Activated naive CD8-positive, alpha-beta T cell treated with anti-CD3 and anti-CD28 coated beads, Interleukin-2, amount 10 ng/mL, durations not matched to agents 7 days and 5 days (primary cell): ENCODE measurements at regions not wholly inside any gene's neighbourhood (a gene's known extent, or its start where the extent isn't known, plus 50 kb on each side); places are given as distances from the start of the nearest gene placed in this dataset.

Experiments used
- ATAC-seq: fragments of 150-1000 bp; cut with Tn5 transposase; one replicate; pipeline ENCODE4 v1.10.0; 2021; ENCODE audit warnings: low read depth, moderate library complexity
- POLR2A ChIA-PET: fragments of 350-600 bp; sonication (Branson Sonifier 250); formaldehyde crosslinking; loops from one replicate; lab custom pipeline; 2021; ENCODE audit warnings: antibody characterized with exemption; lab: Charles Lee
- DNase-seq: peaks from one replicate; pipeline ENCODE4 v3.0.0; 2021
- H3K27ac Mint-ChIP-seq: one replicate; pipeline ENCODE4 v1.8.0; 2022; ENCODE audit warnings: mild to moderate bottlenecking, mixed read lengths
- H3K27me3 Mint-ChIP-seq: one replicate; pipeline ENCODE4 v1.8.0; 2022; ENCODE audit warnings: mild to moderate bottlenecking, moderate library complexity, mixed read lengths
- H3K36me3 Mint-ChIP-seq: one replicate; pipeline ENCODE4 v1.8.0; 2021; ENCODE audit warnings: mild to moderate bottlenecking, mixed read lengths
- H3K4me1 Mint-ChIP-seq: one replicate; pipeline ENCODE4 v1.8.0; 2021; ENCODE audit warnings: mixed read lengths
- H3K4me3 Mint-ChIP-seq: one replicate; pipeline ENCODE4 v1.8.0; 2022; ENCODE audit warnings: mild to moderate bottlenecking, moderate library complexity, mixed read lengths
- H3K9me3 Mint-ChIP-seq: one replicate; pipeline ENCODE4 v1.8.0; 2021; ENCODE audit warnings: mixed read lengths

- DNase-seq (no peak), ATAC-seq (no peak)
- H3K27ac Mint-ChIP-seq, result no peak overlapping the region
- POLR2A ChIA-PET, result no interaction called here
- H3K27me3 Mint-ChIP-seq, result no peaks in the 10 kb centered on the region
- no peaks in the 10 kb centered on the region for H3K36me3 Mint-ChIP-seq
- no peak overlapping the region for H3K4me3 Mint-ChIP-seq
- H3K9me3 Mint-ChIP-seq, result no peaks in the 10 kb centered on the region
- no peaks in the 10 kb centered on the region for H3K4me1 Mint-ChIP-seq
These were observed 426.3 kb upstream of the TLE4 start for GRCh38 chr9:79145442-79145841.

DNA sequence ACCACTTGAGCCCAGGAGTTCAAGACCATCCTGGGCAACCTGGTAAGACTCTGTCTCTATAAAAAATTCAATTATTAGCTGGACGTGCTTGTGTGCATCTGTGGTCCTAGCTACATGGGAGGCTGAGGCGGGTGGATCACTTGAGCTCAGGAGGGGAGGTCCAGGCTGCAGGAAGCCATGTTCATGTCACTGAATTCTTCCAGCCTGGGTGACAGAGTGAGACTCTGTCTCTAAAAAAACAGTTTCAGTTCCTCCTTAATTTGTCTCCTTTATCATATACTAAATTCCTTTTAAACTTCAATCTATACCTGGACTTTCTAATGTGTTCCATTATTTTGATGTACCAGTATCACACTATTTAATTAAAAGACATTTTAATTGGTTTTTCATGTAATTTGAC, 422.2 kb upstream of the TLE4 start:
- ATAC-seq (no peak), DNase-seq (no peak)
- H3K4me1 Mint-ChIP-seq, result peaks cover 1% of the 10 kb centered on the region
- no peak overlapping the region for H3K4me3 Mint-ChIP-seq
- H3K27ac Mint-ChIP-seq, result no peak overlapping the region
- no peaks in the 10 kb centered on the region for H3K27me3 Mint-ChIP-seq
- no peaks in the 10 kb centered on the region for H3K36me3 Mint-ChIP-seq
- POLR2A ChIA-PET, result no interaction called here
- no peaks in the 10 kb centered on the region for H3K9me3 Mint-ChIP-seq

DNA sequence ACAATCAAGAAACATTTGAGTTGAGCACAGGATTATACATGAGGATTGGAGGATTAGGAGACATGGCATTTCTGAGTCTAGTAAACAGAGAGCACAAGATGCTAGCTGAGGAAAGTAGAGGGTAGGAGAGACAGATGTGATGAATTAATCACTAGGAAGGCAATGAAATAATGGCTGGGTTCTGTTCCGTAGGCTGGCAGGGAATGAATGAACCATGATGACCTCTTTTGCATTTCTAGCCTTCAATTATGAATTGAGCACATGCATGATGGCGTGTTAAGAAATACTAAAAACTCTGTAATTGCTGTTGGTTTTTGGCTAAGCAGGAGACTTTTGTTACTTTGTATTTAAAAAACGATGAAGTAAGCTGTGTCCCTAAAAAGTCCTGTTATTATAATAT, 420.0 kb upstream of the TLE4 start:
- DNase-seq (no peak), ATAC-seq (no peak)
- Mint-ChIP-seq H3K27ac (no peak overlapping the region), H3K9me3 (no peaks in the 10 kb centered on the region), H3K4me3 (no peak overlapping the region), H3K4me1 (peaks cover 1% of the 10 kb centered on the region), H3K36me3 (no peaks in the 10 kb centered on the region), H3K27me3 (no peaks in the 10 kb centered on the region)
- POLR2A ChIA-PET, result no interaction called here

DNA sequence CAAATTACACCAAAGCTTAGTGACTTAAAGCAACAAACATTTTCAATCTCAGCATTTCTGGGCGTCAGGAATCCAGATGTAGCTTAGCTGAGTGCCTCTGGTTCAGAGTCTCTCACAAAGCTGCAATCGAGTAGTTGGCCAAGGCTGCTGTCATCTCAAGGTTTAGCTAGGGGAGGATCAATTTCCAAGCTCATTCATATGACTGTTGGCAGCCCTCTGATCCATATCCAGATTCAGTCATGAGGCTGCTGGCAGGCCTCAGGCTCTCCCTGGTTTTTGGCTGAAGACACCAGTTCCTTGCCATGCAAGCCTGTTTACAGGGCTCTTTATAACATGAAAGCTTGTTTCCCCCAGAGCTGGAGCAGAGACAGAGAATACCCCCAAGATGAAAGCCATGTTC, 419.5 kb upstream of the TLE4 start:
- H3K9me3 Mint-ChIP-seq, result no peaks in the 10 kb centered on the region
- H3K4me1 Mint-ChIP-seq, result peaks cover 1% of the 10 kb centered on the region
- no peak for ATAC-seq
- no peaks in the 10 kb centered on the region for H3K27me3 Mint-ChIP-seq
- no peak for DNase-seq
- H3K4me3 Mint-ChIP-seq, result no peak overlapping the region
- H3K27ac Mint-ChIP-seq, result no peak overlapping the region
- POLR2A ChIA-PET, result no interaction called here
- no peaks in the 10 kb centered on the region for H3K36me3 Mint-ChIP-seq

GRCh38 chr9:79154806-79155205, 417.0 kb upstream of the TLE4 start:
- DNase-seq (no peak), ATAC-seq (no peak)
- H3K4me3 Mint-ChIP-seq, result no peak overlapping the region
- H3K4me1 Mint-ChIP-seq, result peaks cover 1% of the 10 kb centered on the region
- no peaks in the 10 kb centered on the region for H3K9me3 Mint-ChIP-seq
- no peaks in the 10 kb centered on the region for H3K27me3 Mint-ChIP-seq
- no peak overlapping the region for H3K27ac Mint-ChIP-seq
- POLR2A ChIA-PET, result no interaction called here
- H3K36me3 Mint-ChIP-seq, result no peaks in the 10 kb centered on the region

DNA sequence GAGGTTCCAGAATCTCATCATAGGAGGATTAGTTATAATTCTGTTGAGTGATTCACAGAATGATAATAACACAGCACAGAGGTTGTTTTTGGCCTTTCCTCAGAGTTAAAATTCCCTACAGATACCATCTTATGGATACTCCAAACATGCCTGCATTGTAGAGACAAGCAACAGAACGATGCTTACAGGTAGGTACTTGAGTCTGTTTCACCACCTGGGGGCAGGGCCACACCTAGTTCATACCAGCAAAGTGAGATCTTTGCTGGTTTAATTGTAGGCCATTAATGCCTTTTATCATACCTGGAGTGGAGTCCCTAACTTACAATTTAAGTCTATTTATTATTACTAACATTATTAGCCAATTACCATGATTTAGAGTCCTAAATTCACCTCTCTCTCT, 416.5 kb upstream of the TLE4 start:
- Mint-ChIP-seq H3K4me3 (no peak overlapping the region), H3K9me3 (no peaks in the 10 kb centered on the region), H3K36me3 (no peaks in the 10 kb centered on the region), H3K4me1 (peaks cover 1% of the 10 kb centered on the region), H3K27me3 (no peaks in the 10 kb centered on the region), H3K27ac (no peak overlapping the region)
- POLR2A ChIA-PET, result no interaction called here
- ATAC-seq (no peak), DNase-seq (no peak)

DNA sequence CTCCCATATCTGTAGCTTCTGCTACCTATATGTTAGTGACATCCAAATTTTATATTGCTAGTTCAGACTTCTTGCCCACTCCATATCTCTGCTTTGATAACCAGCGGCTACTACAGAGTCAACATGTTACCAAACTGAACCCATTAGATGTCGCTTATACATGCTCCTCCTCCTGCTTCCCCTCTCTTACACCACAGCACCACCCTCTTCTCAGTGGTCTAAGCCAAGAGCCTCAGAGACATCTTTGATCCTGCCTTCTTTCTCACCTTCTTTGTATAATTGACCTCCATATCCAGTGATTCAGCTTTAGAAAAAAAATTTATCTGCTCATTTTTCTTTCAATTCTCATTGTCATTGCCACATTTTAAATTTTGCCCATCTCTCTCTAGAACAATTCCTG, 408.2 kb upstream of the TLE4 start:
- H3K4me1 Mint-ChIP-seq, result peaks cover 5% of the 10 kb centered on the region
- no peak overlapping the region for H3K27ac Mint-ChIP-seq
- no peaks in the 10 kb centered on the region for H3K27me3 Mint-ChIP-seq
- POLR2A ChIA-PET, result no interaction called here
- no peak overlapping the region for H3K4me3 Mint-ChIP-seq
- no peak for DNase-seq
- H3K36me3 Mint-ChIP-seq, result no peaks in the 10 kb centered on the region
- ATAC-seq, result no peak
- H3K9me3 Mint-ChIP-seq, result no peaks in the 10 kb centered on the region

GRCh38 chr9:79164406-79164805, 407.4 kb upstream of the TLE4 start:
- no peaks in the 10 kb centered on the region for H3K36me3 Mint-ChIP-seq
- H3K27me3 Mint-ChIP-seq, result no peaks in the 10 kb centered on the region
- ATAC-seq, result no peak
- POLR2A ChIA-PET, result no interaction called here
- no peak overlapping the region for H3K4me3 Mint-ChIP-seq
- peaks cover 5% of the 10 kb centered on the region for H3K4me1 Mint-ChIP-seq
- DNase-seq, result no peak
- H3K27ac Mint-ChIP-seq, result no peak overlapping the region
- peaks cover 1% of the 10 kb centered on the region for H3K9me3 Mint-ChIP-seq

- ATAC-seq, result no peak
- POLR2A ChIA-PET, result no interaction called here
- no peak overlapping the region for H3K4me3 Mint-ChIP-seq
These were observed 406.6 kb upstream of the TLE4 start for GRCh38 chr9:79165020-79165780.

GRCh38 chr9:79166005-79166404, 405.8 kb upstream of the TLE4 start:
- no peak overlapping the region for H3K27ac Mint-ChIP-seq
- POLR2A ChIA-PET, result no interaction called here
- no peaks in the 10 kb centered on the region for H3K27me3 Mint-ChIP-seq

More at GRCh38 chr9:79165020-79165780, 406.6 kb upstream of the TLE4 start:
- Mint-ChIP-seq H3K27me3 (no peaks in the 10 kb centered on the region), H3K27ac (no peak overlapping the region), H3K36me3 (no peaks in the 10 kb centered on the region), H3K9me3 (peaks cover 1% of the 10 kb centered on the region), H3K4me1 (peaks cover 5% of the 10 kb centered on the region)
- DNase-seq, result no peak

GRCh38 chr9:79170643-79171042, 401.1 kb upstream of the TLE4 start:
- POLR2A ChIA-PET, result no interaction called here
- H3K4me1 Mint-ChIP-seq, result no peaks in the 10 kb centered on the region
- H3K36me3 Mint-ChIP-seq, result no peaks in the 10 kb centered on the region

More at GRCh38 chr9:79166005-79166404, 405.8 kb upstream of the TLE4 start:
- peaks cover 5% of the 10 kb centered on the region for H3K4me1 Mint-ChIP-seq
- DNase-seq (no peak), ATAC-seq (no peak)
- peaks cover 1% of the 10 kb centered on the region for H3K9me3 Mint-ChIP-seq
- no peak overlapping the region for H3K4me3 Mint-ChIP-seq
- H3K36me3 Mint-ChIP-seq, result no peaks in the 10 kb centered on the region

DNA sequence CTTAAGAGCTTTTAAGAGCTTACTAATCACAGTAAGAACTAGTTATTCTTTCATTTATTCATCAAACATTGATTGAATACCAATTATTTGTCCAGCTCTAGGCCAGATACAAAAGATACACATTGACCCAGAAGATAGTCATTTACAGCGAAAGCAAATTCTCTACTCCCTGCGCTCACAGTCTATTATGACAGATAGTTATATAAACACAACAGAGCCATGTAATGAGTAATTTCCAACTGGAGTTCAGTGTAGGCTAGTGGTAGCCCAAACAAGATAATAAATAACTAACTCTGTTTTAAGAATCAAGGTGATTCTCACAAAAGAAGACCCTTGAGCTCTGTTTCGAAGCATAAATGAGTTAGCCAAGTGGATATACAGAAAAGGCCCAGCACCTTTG, 397.8 kb upstream of the TLE4 start:
- H3K4me3 Mint-ChIP-seq, result no peak overlapping the region
- H3K36me3 Mint-ChIP-seq, result no peaks in the 10 kb centered on the region
- DNase-seq (no peak), ATAC-seq (no peak)
- H3K4me1 Mint-ChIP-seq, result no peaks in the 10 kb centered on the region
- POLR2A ChIA-PET, result no interaction called here
- peaks cover under 1% of the 10 kb centered on the region for H3K9me3 Mint-ChIP-seq
- H3K27ac Mint-ChIP-seq, result no peak overlapping the region
- H3K27me3 Mint-ChIP-seq, result no peaks in the 10 kb centered on the region

More at GRCh38 chr9:79170643-79171042, 401.1 kb upstream of the TLE4 start:
- no peak for ATAC-seq
- H3K27ac Mint-ChIP-seq, result no peak overlapping the region
- no peak overlapping the region for H3K4me3 Mint-ChIP-seq
- no peaks in the 10 kb centered on the region for H3K27me3 Mint-ChIP-seq
- no peak for DNase-seq
- peaks cover 1% of the 10 kb centered on the region for H3K9me3 Mint-ChIP-seq

DNA sequence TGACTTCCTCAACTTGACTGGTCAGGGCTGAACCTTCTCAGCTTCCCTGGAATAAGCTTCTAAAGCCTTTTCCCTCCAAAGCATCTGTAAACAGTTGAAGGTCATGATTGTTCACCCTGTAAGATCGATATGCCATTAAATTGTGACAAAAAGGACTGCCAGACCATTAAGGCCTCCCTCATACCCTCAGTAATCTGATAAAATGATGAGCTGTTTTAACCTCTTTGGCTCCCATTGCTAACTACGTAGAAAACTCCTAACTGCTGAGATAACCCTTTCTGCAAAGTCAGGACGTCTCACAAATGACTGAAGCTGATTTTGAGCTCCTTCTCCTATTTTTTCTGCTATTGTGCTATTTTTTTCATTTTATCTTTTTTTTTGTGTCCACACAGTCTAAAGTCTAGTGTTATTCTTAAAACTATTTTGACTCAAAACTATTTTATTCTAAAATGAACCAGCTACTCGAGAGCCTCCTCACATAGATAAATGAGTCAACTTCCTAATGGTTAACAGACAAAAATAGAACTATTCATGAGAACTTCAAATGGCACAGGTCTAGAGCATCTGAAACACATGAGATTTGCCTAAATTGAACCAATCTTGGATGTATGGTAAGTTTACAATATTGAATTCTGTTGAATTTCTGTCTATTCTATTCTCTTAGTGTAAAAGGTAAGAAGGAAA, 395.6 kb upstream of the TLE4 start:
- Mint-ChIP-seq H3K4me1 (no peaks in the 10 kb centered on the region), H3K4me3 (no peak overlapping the region), H3K36me3 (no peaks in the 10 kb centered on the region), H3K27me3 (no peaks in the 10 kb centered on the region), H3K9me3 (no peaks in the 10 kb centered on the region), H3K27ac (no peak overlapping the region)
- DNase-seq, result no peak
- no peak for ATAC-seq
- POLR2A ChIA-PET, result no interaction called here

GRCh38 chr9:79184831-79185230, 386.9 kb upstream of the TLE4 start:
- ATAC-seq, result no peak
- H3K27ac Mint-ChIP-seq, result no peak overlapping the region
- H3K4me1 Mint-ChIP-seq, result no peaks in the 10 kb centered on the region
- no peak for DNase-seq
- H3K27me3 Mint-ChIP-seq, result no peaks in the 10 kb centered on the region
- POLR2A ChIA-PET, result no interaction called here
- no peaks in the 10 kb centered on the region for H3K36me3 Mint-ChIP-seq
- no peak overlapping the region for H3K4me3 Mint-ChIP-seq
- no peaks in the 10 kb centered on the region for H3K9me3 Mint-ChIP-seq
